GM23338 (cell line): ENCODE measurements at regions not wholly inside any gene's neighbourhood (a gene's known extent, or its start where the extent isn't known, plus 50 kb on each side); places are given as distances from the start of the nearest gene placed in this dataset.

Experiments used
- ATAC-seq: fragments of 200-7000 bp; cut with Tn5 transposase; 3 replicates; pipeline ENCODE4 v1.9.1; 2020
- DNase-seq: peaks from one replicate; pipeline ENCODE4 v3.0.0-alpha.2; 2015; ENCODE audit warnings: low spot score
- H2AFZ ChIP-seq: fragments of 200-600 bp; sonication (generic); 2 replicates; pipeline ENCODE4 v1.8.0; 2016; ENCODE audit warnings: antibody characterized with exemption, mild to moderate bottlenecking, moderate library complexity
- H3F3A ChIP-seq: fragments of 200-600 bp; sonication (generic); replicated peaks from 2 replicates; pipeline ENCODE4 v1.8.0; 2017; ENCODE audit warnings: antibody characterized with exemption, mixed run types, low read depth
- H3K27ac ChIP-seq: fragments of 200-600 bp; sonication (generic); 2 replicates; pipeline ENCODE4 v1.6.1; 2016; ENCODE audit warnings: low read depth
- H3K27me3 ChIP-seq: fragments of 200-600 bp; sonication (generic); 2 replicates; pipeline ENCODE4 v1.8.0; 2016; ENCODE audit warnings: mild to moderate bottlenecking, mixed run types, moderate library complexity; ENCODE audit not compliant: insufficient read depth
- H3K36me3 ChIP-seq: fragments of 200-600 bp; sonication (generic); 2 replicates; pipeline ENCODE4 v1.8.0; 2016; ENCODE audit warnings: mild to moderate bottlenecking; ENCODE audit not compliant: insufficient read depth
- H3K4me1 ChIP-seq: fragments of 200-600 bp; sonication (generic); 2 replicates; pipeline ENCODE4 v1.8.0; 2016; ENCODE audit warnings: mild to moderate bottlenecking, moderate library complexity; ENCODE audit not compliant: insufficient read depth
- H3K4me2 ChIP-seq: fragments of 200-600 bp; sonication (generic); 2 replicates; pipeline ENCODE4 v1.7.1; 2017; ENCODE audit warnings: mixed run types
- H3K4me3 ChIP-seq: fragments of 200-600 bp; sonication (generic); 2 replicates; pipeline ENCODE4 v1.6.1; 2016; ENCODE audit warnings: mixed run types
- H3K79me2 ChIP-seq: fragments of 200-600 bp; sonication (generic); replicated peaks from 2 replicates; pipeline ENCODE4 v1.8.0; 2017; ENCODE audit warnings: mild to moderate bottlenecking; ENCODE audit not compliant: insufficient read depth
- H3K9me2 ChIP-seq: fragments of 200-600 bp; sonication (generic); 2 replicates; pipeline ENCODE4 v1.8.0; 2017; ENCODE audit not compliant: insufficient read depth
- H4K20me1 ChIP-seq: fragments of 200-600 bp; sonication (generic); replicated peaks from 2 replicates; pipeline ENCODE4 v1.8.0; 2017; ENCODE audit warnings: mild to moderate bottlenecking; ENCODE audit not compliant: insufficient read depth
- H3K27ac Mint-ChIP-seq: 2 replicates; pipeline ENCODE4 v1.8.0; 2020; ENCODE audit warnings: inconsistent platforms, mild to moderate bottlenecking, moderate library complexity, mixed read lengths
- H3K27me3 Mint-ChIP-seq: 3 replicates; pipeline ENCODE4 v1.8.0; 2022; ENCODE audit warnings: low read depth, mild to moderate bottlenecking, moderate library complexity, mixed read lengths, inconsistent platforms; ENCODE audit not compliant: insufficient read depth, poor library complexity
- H3K36me3 Mint-ChIP-seq: 3 replicates; pipeline ENCODE4 v1.8.0; 2021; ENCODE audit warnings: low read depth, mild to moderate bottlenecking, inconsistent platforms, moderate library complexity, mixed read lengths
- H3K4me1 Mint-ChIP-seq: 3 replicates; pipeline ENCODE4 v1.8.0; 2020; ENCODE audit warnings: mild to moderate bottlenecking, inconsistent platforms, mixed read lengths
- H3K4me3 Mint-ChIP-seq: 3 replicates; pipeline ENCODE4 v1.8.0; 2021; ENCODE audit warnings: moderate library complexity, mild to moderate bottlenecking, inconsistent platforms, mixed read lengths
- H3K9me3 Mint-ChIP-seq: 3 replicates; pipeline ENCODE4 v1.8.0; 2020; ENCODE audit warnings: moderate library complexity, mild to moderate bottlenecking, inconsistent platforms, mixed read lengths
- CREB1 ChIP-seq: fragments of 250-450 bp; sonication (Bioruptor Pico); IDR thresholded peaks from 2 replicates; pipeline ENCODE4 v1.5.0; 2020; ENCODE audit warnings: low read depth, mild to moderate bottlenecking, moderate library complexity
- CTCF ChIP-seq, 2 experiments: fragments of 200-600 bp in 1 of 2; sonication (generic) in 1 of 2; conservative IDR thresholded peaks; 2 replicates each; pipeline versions ENCODE4 v1.5.1 to v1.6.1; 2016 to 2017; ENCODE audit warnings: antibody characterized with exemption in 2 of 2, low read depth in 2 of 2, mild to moderate bottlenecking in 2 of 2, moderate library complexity in 1 of 2
- ETS1 ChIP-seq: IDR thresholded peaks from 2 replicates; pipeline ENCODE4 v1.6.1; 2016; ENCODE audit warnings: antibody characterized with exemption
- EZH2 ChIP-seq: fragments of 200-600 bp; sonication (generic); IDR thresholded peaks from one replicate; pipeline ENCODE4 v1.8.0; 2017; ENCODE audit warnings: antibody characterized with exemption, mild to moderate bottlenecking, low read depth; ENCODE audit not compliant: unreplicated experiment
- EZH2phosphoT487 ChIP-seq: fragments of 200-600 bp; sonication (generic); IDR thresholded peaks from one replicate; pipeline ENCODE4 v1.8.1; 2018; ENCODE audit warnings: antibody characterized with exemption; ENCODE audit not compliant: unreplicated experiment
- JUNB ChIP-seq: IDR thresholded peaks from one replicate; pipeline ENCODE4 v1.6.1; 2016; ENCODE audit warnings: antibody characterized with exemption; ENCODE audit not compliant: unreplicated experiment
- NANOG ChIP-seq: IDR thresholded peaks from 2 replicates; pipeline ENCODE4 v1.6.1; 2016; ENCODE audit warnings: antibody characterized with exemption, borderline replicate concordance
- POLR2AphosphoS5 ChIP-seq: IDR thresholded peaks from 2 replicates; pipeline ENCODE4 v1.6.1; 2016; ENCODE audit warnings: antibody characterized with exemption, low read depth
- REST ChIP-seq: IDR thresholded peaks from one replicate; pipeline ENCODE4 v1.6.1; 2018; ENCODE audit warnings: antibody characterized with exemption; ENCODE audit not compliant: unreplicated experiment
- STAT1 ChIP-seq: IDR thresholded peaks from one replicate; pipeline ENCODE4 v1.6.1; 2016; ENCODE audit warnings: antibody characterized with exemption; ENCODE audit not compliant: unreplicated experiment
- ZNF114 ChIP-seq: fragments of 250-450 bp; sonication (Bioruptor Pico); IDR thresholded peaks from 2 replicates; pipeline ENCODE4 v1.5.0; 2020; ENCODE audit warnings: mild to moderate bottlenecking, moderate library complexity
- ZNF331 ChIP-seq: fragments of 250-450 bp; sonication (Bioruptor Pico); IDR thresholded peaks from 2 replicates; pipeline ENCODE4 v1.5.0; 2020; ENCODE audit warnings: low read depth, mild to moderate bottlenecking, moderate library complexity
- ZNF462 ChIP-seq: fragments of 250-450 bp; sonication (Bioruptor Pico); IDR thresholded peaks from 2 replicates; pipeline ENCODE4 v1.5.0; 2020; ENCODE audit warnings: mild to moderate bottlenecking, moderate library complexity

- peaks cover 15% of the 10 kb centered on the region; the same call in 1 of the 2 replicates for H3K9me2 ChIP-seq
- Mint-ChIP-seq H3K36me3 (peaks cover 2% of the 10 kb centered on the region; the same call in 1 of the 3 replicates), H3K4me1 (no peaks in the 10 kb centered on the region), H3K4me3 (no peak overlapping the region), H3K9me3 (peaks cover 4% of the 10 kb centered on the region; the same call in 2 of the 3 replicates), H3K27me3 (no peaks in the 10 kb centered on the region), H3K27ac (no peak overlapping the region)
- no peak overlapping the region for H3K27ac ChIP-seq
- no peak for DNase-seq
- no peak overlapping the region for H3K4me3 ChIP-seq
- no peaks in the 10 kb centered on the region for H3K4me1 ChIP-seq
- TF ChIP-seq STAT1 = no peak
- no peak for TF ChIP-seq REST
- TF ChIP-seq EZH2 = no peak
- no peak for TF ChIP-seq ZNF331
- no peak for TF ChIP-seq ZNF114 (CRISPR knock-in tag)
- no peak for TF ChIP-seq ZNF462 (CRISPR knock-in tag)
- no peak for TF ChIP-seq JUNB
- TF ChIP-seq POLR2AphosphoS5 = no peak
- no peak for TF ChIP-seq ETS1
- TF ChIP-seq CTCF (conservative IDR thresholded peaks at IDR 0.05; ENCODE audit: low read depth in 2 of 2) = no peak
- TF ChIP-seq CREB1 (CRISPR knock-in tag) = no peak
- TF ChIP-seq EZH2phosphoT487 = no peak
- TF ChIP-seq NANOG = no peak
- ATAC-seq = no peak
- no peak overlapping the region for H2AFZ ChIP-seq
- H3K36me3 ChIP-seq = no peaks in the 10 kb centered on the region
- no peaks in the 10 kb centered on the region for H3K79me2 ChIP-seq
- H3K27me3 ChIP-seq = no peaks in the 10 kb centered on the region
- no peaks in the 10 kb centered on the region for H3F3A ChIP-seq
- 0 out of 2 replicates have a peak, but pooled peaks cover 2% of the 10 kb centered on the region for H4K20me1 ChIP-seq
- no peak overlapping the region for H3K4me2 ChIP-seq
These were observed 481.6 kb downstream of the BTBD3 start for GRCh38 chr20:12399110-12399836.
